Tibial nerve (tissue), 4 donors: ENCODE measurements at regions not wholly inside any gene's neighbourhood (a gene's known extent, or its start where the extent isn't known, plus 50 kb on each side); places are given as distances from the start of the nearest gene placed in this dataset.

Experiments
- CTCF ChIP-seq, 5 experiments: fragments of 200-600 bp in 3 of 5; fragments of 450-650 bp in 2 of 5; sonication (generic) in 3 of 5; IDR thresholded peaks; one replicate each; pipeline ENCODE4 v1.5.1; 2016 to 2019; ENCODE audit warnings: antibody characterized with exemption in 5 of 5, mild to moderate bottlenecking in 3 of 5, moderate library complexity in 2 of 5
- EP300 ChIP-seq, 2 donors: sonication (generic); formaldehyde crosslinking; IDR thresholded peaks; one replicate each; pipeline ENCODE4 v1.6.1; 2017; ENCODE audit warnings: antibody characterized with exemption in 2 of 2, mild to moderate bottlenecking in 1 of 2
- POLR2A ChIP-seq, 2 donors: fragments of 450-650 bp; IDR thresholded peaks; one replicate each; pipeline ENCODE4 v1.6.1; 2017; ENCODE audit warnings: antibody characterized with exemption in 2 of 2, mild to moderate bottlenecking in 2 of 2, moderate library complexity in 2 of 2

- TF ChIP-seq CTCF (IDR thresholded peaks at IDR 0.05) (no peak), POLR2A (IDR thresholded peaks at IDR 0.05) (no peak), EP300 (IDR thresholded peaks at IDR 0.05) (no peak)
Measured at GRCh38 chr20:11178946-11179654, 505.3 kb upstream of the JAG1 start.
